ENCODE measurements at regions not wholly inside any gene's neighbourhood (a gene's known extent, or its start where the extent isn't known, plus 50 kb on each side); places are given as distances from the start of the nearest gene placed in this dataset.

DNA sequence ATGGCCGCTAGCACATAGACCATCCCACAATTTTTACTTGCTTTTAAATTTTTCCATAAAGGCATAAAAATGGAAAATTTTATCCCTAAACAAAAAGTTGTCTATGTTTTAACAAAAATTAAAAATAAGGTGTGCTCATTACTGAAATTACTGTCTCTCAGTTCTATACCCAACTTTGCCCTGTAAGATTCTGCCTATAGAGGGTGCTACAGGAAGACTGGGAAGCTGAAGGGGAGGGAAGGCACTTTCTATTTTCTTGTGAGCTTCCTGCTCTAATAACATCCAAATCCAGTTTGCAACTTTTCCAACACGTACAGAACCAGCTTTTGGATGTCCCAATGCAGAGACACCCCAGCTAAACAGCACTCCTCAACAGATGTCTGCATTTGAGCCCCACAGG, 666.9 kb downstream of the PLCL1 start:
- TF ChIP-seq, protein P1, sequence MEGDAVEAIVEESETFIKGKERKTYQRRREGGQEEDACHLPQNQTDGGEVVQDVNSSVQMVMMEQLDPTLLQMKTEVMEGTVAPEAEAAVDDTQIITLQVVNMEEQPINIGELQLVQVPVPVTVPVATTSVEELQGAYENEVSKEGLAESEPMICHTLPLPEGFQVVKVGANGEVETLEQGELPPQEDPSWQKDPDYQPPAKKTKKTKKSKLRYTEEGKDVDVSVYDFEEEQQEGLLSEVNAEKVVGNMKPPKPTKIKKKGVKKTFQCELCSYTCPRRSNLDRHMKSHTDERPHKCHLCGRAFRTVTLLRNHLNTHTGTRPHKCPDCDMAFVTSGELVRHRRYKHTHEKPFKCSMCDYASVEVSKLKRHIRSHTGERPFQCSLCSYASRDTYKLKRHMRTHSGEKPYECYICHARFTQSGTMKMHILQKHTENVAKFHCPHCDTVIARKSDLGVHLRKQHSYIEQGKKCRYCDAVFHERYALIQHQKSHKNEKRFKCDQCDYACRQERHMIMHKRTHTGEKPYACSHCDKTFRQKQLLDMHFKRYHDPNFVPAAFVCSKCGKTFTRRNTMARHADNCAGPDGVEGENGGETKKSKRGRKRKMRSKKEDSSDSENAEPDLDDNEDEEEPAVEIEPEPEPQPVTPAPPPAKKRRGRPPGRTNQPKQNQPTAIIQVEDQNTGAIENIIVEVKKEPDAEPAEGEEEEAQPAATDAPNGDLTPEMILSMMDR (IDR thresholded peaks at IDR 0.05): no peak
- no peak for TF ChIP-seq EZH2 (IDR thresholded peaks at IDR 0.05; ENCODE audit: borderline replicate concordance, insufficient read depth, low read depth, low read length, poor library complexity, severe bottlenecking)
